A549 (cell line): ENCODE measurements at regions not wholly inside any gene's neighbourhood (a gene's known extent, or its start where the extent isn't known, plus 50 kb on each side); places are given as distances from the start of the nearest gene placed in this dataset.

ENCODE experiments used
- CBX2 ChIP-seq: fragments of 200-600 bp; sonication (generic); IDR thresholded peaks from 2 replicates; pipeline ENCODE4 v1.6.1; 2016; ENCODE audit warnings: low read depth, mild to moderate bottlenecking, borderline replicate concordance
- CTCF ChIP-seq: fragments of >200 bp; sonication (Bioruptor Twin); formaldehyde crosslinking; IDR thresholded peaks from 3 replicates; pipeline ENCODE4 v1.5.1; 2016
- ELK1 ChIP-seq: fragments of 150-350 bp; IDR thresholded peaks from 2 replicates; pipeline ENCODE4 v1.6.1; 2014; ENCODE audit warnings: low read depth, mild to moderate bottlenecking, low read length
- EP300 ChIP-seq, 2 experiments: fragments of >200 bp; sonication (Bioruptor Twin); formaldehyde crosslinking; IDR thresholded peaks; 2 replicates in 1 of 2; 3 replicates in 1 of 2; pipeline ENCODE4 v1.6.1; 2016 to 2017
- HES2 ChIP-seq: fragments of >200 bp; sonication (Bioruptor Twin); formaldehyde crosslinking; IDR thresholded peaks from 2 replicates; pipeline ENCODE4 v1.6.1; 2016
- HOXA7 ChIP-seq: fragments of 250-450 bp; sonication (Bioruptor Pico); IDR thresholded peaks from 2 replicates; pipeline ENCODE4 v1.5.0; 2020; ENCODE audit warnings: mild to moderate bottlenecking, moderate library complexity
- POLR2A ChIP-seq: IDR thresholded peaks from 2 replicates; pipeline ENCODE4 v1.6.1; 2012; ENCODE audit warnings: mild to moderate bottlenecking, low read length
- POLR2AphosphoS2 ChIP-seq: conservative IDR thresholded peaks from 2 replicates; pipeline ENCODE4 v1.6.1; 2012; ENCODE audit warnings: low read length, improper control_type of control experiment, inconsistent platforms
- RAD21 ChIP-seq, 2 experiments: fragments of >200 bp in 1 of 2; sonication (Bioruptor Twin) in 1 of 2; formaldehyde crosslinking in 1 of 2; IDR thresholded peaks in 1 of 2; conservative IDR thresholded peaks in 1 of 2; 2 replicates in 1 of 2; 3 replicates in 1 of 2; pipeline ENCODE4 v1.6.1; 2012 to 2018; ENCODE audit warnings: inconsistent platforms in 1 of 2
- RCOR1 ChIP-seq: fragments of 150-350 bp; IDR thresholded peaks from 2 replicates; pipeline ENCODE4 v1.6.1; 2014; ENCODE audit warnings: antibody characterized with exemption, low read length, low read depth
- RNF2 ChIP-seq: fragments of 200-600 bp; sonication (generic); IDR thresholded peaks from 2 replicates; pipeline ENCODE4 v1.6.1; 2016; ENCODE audit warnings: low read depth, mild to moderate bottlenecking, antibody characterized with exemption, moderate library complexity, borderline replicate concordance
- USF2 ChIP-seq: fragments of 450-650 bp; IDR thresholded peaks from 2 replicates; pipeline ENCODE4 v1.6.1; 2014; ENCODE audit warnings: antibody characterized with exemption

- TF ChIP-seq POLR2A (no peak), EP300 (IDR thresholded peaks at IDR 0.05) (no peak), POLR2AphosphoS2 (no peak), ELK1 (no peak), CBX2 (no peak), CTCF (no peak), HOXA7 (CRISPR knock-in tag) (no peak), USF2 (no peak), RNF2 (no peak), RAD21 (conservative IDR thresholded peaks at IDR 0.05 in 1 of 2, IDR thresholded peaks at IDR 0.05 in 1 of 2) (no peak), HES2 (no peak), RCOR1 (no peak)
Observed at GRCh38 chr4:104365618-104366017, 129.1 kb downstream of the CXXC4 start.
